MCF 10A (cell line): ENCODE measurements at regions not wholly inside any gene's neighbourhood (a gene's known extent, or its start where the extent isn't known, plus 50 kb on each side); places are given as distances from the start of the nearest gene placed in this dataset.

Source experiments
- BruUV-seq: library from RNA; stranded (reverse); fragments of 400-500 nt; replicated peaks from 2 replicates; lab custom pipeline; 2021; lab: Mats Ljungman, UMichigan
- CTCF ChIA-PET: fragments of 300-600 bp; sonication (Branson Sonifier 250); formaldehyde crosslinking; extraction: SDS; loops from one replicate; lab custom pipeline; 2021; ENCODE audit warnings: antibody characterized with exemption, inconsistent platforms; lab: Yijun Ruan, JAX
- POLR2A ChIA-PET: fragments of 300-600, 350-650 bp; sonication (Branson Sonifier 250); formaldehyde crosslinking; extraction: SDS; loops from one replicate; lab custom pipeline; 2020; ENCODE audit warnings: antibody characterized with exemption, inconsistent platforms; lab: Yijun Ruan, JAX
- DNase-seq: peaks from one replicate; pipeline ENCODE4 v3.0.0-alpha.2; 2018; ENCODE audit not compliant: unreplicated experiment
- H3K27ac Mint-ChIP-seq: one replicate; pipeline ENCODE4 v1.8.0; 2022; ENCODE audit warnings: mild to moderate bottlenecking, low read depth, mixed read lengths; ENCODE audit not compliant: unreplicated experiment
- H3K27me3 Mint-ChIP-seq: one replicate; pipeline ENCODE4 v1.8.0; 2022; ENCODE audit warnings: mixed read lengths; ENCODE audit not compliant: insufficient read depth, unreplicated experiment
- H3K36me3 Mint-ChIP-seq: one replicate; pipeline ENCODE4 v1.8.0; 2022; ENCODE audit warnings: mild to moderate bottlenecking, moderate library complexity, mixed read lengths; ENCODE audit not compliant: insufficient read depth, unreplicated experiment
- H3K4me1 Mint-ChIP-seq: one replicate; pipeline ENCODE4 v1.8.0; 2022; ENCODE audit warnings: mixed read lengths; ENCODE audit not compliant: insufficient read depth, unreplicated experiment
- H3K4me3 Mint-ChIP-seq: one replicate; pipeline ENCODE4 v1.8.0; 2022; ENCODE audit warnings: mild to moderate bottlenecking, moderate library complexity, mixed read lengths; ENCODE audit not compliant: unreplicated experiment
- H3K9me3 Mint-ChIP-seq: one replicate; pipeline ENCODE4 v1.8.0; 2022; ENCODE audit warnings: mixed read lengths; ENCODE audit not compliant: unreplicated experiment
- intact Hi-C: fragments of 100-400 bp; cut with micrococcal nuclease; formaldehyde crosslinking; loops from 2 replicates; pipeline ENCODE4 v1.14.1; 2022
- TF ChIP-seq, protein P1 (sequence below): fragments of 200-600 bp; IDR thresholded peaks from one replicate; pipeline ENCODE4 v1.8.0; 2022; ENCODE audit warnings: antibody characterized with exemption, mild to moderate bottlenecking; ENCODE audit not compliant: unreplicated experiment

DNA sequence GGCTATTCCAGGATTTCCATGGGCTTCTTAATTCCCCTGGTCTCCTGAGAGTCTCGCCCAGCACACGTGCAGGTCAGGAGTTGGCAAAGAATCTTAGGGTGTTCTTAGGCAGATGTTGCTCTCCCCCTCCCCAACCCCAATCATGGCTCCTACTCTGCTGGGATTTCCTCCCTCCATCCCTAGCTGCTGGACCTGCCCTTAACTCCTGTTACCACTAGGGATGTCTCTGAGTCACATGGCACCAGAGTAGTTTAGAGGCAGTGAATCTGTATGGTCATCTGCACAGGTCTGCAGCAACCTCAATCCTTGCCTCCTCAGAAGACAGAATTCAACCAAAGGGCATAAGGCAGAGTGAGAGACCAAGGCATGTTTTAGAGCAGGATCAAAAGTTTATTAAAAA lies 51.8 kb upstream of the CHST3 start:
- intact Hi-C loops, result no loop called here
- Mint-ChIP-seq H3K27me3 (no peaks in the 10 kb centered on the region), H3K4me1 (no peaks in the 10 kb centered on the region), H3K36me3 (no peaks in the 10 kb centered on the region), H3K27ac (no peak overlapping the region), H3K4me3 (no peak overlapping the region), H3K9me3 (no peaks in the 10 kb centered on the region)
- no peak for DNase-seq
- no TSS peak for BruUV-seq
- TF ChIP-seq, protein P1, sequence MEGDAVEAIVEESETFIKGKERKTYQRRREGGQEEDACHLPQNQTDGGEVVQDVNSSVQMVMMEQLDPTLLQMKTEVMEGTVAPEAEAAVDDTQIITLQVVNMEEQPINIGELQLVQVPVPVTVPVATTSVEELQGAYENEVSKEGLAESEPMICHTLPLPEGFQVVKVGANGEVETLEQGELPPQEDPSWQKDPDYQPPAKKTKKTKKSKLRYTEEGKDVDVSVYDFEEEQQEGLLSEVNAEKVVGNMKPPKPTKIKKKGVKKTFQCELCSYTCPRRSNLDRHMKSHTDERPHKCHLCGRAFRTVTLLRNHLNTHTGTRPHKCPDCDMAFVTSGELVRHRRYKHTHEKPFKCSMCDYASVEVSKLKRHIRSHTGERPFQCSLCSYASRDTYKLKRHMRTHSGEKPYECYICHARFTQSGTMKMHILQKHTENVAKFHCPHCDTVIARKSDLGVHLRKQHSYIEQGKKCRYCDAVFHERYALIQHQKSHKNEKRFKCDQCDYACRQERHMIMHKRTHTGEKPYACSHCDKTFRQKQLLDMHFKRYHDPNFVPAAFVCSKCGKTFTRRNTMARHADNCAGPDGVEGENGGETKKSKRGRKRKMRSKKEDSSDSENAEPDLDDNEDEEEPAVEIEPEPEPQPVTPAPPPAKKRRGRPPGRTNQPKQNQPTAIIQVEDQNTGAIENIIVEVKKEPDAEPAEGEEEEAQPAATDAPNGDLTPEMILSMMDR, result no peak
- ChIA-PET CTCF (interaction anchor here (1.1 kb wide), 1 partner anchor 16 kb away, joined by 3 read pairs; no protein-coding TSS in a partner anchor), POLR2A (no interaction called here)

DNA sequence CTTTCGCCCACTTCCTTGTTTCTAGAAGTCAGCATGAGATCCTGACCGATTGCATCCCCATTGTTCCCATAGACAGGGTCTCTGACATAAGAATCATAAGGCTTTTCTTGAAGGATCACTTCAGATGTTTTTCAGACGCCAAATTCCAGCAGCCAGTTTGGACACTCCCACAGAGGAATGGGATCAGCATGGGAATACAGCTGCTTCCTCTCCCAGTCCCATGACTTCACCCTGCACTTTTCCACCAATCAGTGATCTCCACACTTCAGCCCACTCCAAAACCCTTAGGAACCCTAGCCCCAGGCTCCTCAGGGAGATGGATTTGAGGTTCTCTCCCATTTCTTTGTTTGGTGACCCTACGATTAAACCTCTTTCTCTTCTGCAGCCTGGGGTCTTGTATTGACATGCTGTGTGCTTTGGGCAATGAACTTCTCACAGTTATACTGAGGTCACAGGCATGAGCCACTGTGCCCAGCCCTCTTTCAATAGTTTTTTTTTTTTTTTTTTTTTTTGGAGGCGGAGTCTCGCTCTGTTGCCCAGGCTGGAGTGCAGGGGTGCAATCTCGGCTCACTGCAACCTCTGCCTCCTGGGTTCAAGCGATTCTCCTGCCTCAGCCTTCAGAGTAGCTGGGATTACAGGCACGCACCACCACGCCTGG lies 52.8 kb upstream of the CHST3 start:
- no peak overlapping the region for H3K4me3 Mint-ChIP-seq
- CTCF ChIA-PET, result no interaction called here
- H3K27ac Mint-ChIP-seq, result no peak overlapping the region
- TF ChIP-seq, protein P1, result no peak
- H3K27me3 Mint-ChIP-seq, result no peaks in the 10 kb centered on the region
- no peaks in the 10 kb centered on the region for H3K36me3 Mint-ChIP-seq
- no TSS peak for BruUV-seq
- no peak for DNase-seq
- intact Hi-C loops, result no loop called here
- POLR2A ChIA-PET, result no interaction called here
- no peaks in the 10 kb centered on the region for H3K4me1 Mint-ChIP-seq
- H3K9me3 Mint-ChIP-seq, result no peaks in the 10 kb centered on the region

DNA sequence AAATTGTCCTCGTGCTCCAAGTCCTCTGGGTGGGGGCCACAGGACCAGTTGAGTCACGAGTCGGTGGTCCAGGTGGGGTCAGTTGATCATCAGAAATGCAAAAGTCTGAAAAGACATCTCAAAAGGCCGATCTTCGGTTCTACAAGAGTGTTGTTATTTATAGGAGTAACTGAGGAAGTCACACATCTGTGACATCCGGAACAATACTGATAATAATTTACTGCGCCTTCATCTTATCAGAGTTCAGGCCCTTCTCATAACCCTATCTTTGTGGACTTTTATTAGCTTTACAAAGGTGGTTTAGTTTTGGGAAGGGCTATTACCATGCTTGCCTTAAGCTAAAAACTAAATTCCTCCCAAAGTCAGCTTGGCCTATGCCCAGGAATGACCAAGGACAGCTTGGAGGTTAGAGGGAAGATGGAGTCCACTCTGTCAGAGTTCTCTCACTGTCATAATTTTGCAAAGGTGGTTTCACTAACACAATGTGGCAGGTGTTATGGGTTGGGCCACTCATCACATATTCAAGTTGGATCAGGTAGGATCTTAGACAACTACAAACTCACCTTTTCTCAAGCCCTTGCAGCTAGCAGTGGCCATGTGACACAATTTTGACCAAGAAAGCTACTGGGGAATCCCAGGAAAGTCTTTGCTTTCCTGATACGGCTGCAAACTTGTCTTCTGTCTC lies 54.7 kb upstream of the CHST3 start:
- Mint-ChIP-seq H3K27ac (no peak overlapping the region), H3K4me1 (no peaks in the 10 kb centered on the region), H3K9me3 (no peaks in the 10 kb centered on the region), H3K27me3 (no peaks in the 10 kb centered on the region), H3K4me3 (no peak overlapping the region), H3K36me3 (no peaks in the 10 kb centered on the region)
- intact Hi-C loops, result no loop called here
- ChIA-PET CTCF (interaction anchor here (2.0 kb wide), 1 partner anchor 13 kb away, joined by 10 read pairs; no protein-coding TSS in a partner anchor), POLR2A (no interaction called here)
- no peak for DNase-seq
- no TSS peak for BruUV-seq
- TF ChIP-seq, protein P1, result no peak

DNA sequence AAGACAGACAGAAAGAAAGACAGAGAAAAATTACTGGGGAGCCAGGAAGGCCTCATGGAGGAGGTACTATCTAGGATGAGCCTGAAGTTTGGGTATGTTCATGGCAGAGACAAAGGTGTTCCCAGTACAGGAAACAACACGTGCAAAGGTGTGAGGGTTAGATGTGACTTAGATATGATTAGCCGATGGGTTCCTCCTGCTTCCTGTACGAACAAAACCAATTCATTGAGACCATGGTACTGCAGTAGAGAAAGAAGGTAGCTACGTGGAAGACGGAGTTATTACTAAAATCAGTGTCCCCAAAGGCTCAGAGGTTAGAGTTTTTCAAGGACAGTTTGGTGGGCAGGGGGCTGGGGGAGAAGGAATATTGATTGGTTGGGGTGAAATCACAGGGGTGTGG lies 55.2 kb upstream of the CHST3 start:
- TF ChIP-seq, protein P1, result no peak
- intact Hi-C loops, result no loop called here
- Mint-ChIP-seq H3K4me1 (no peaks in the 10 kb centered on the region), H3K27me3 (no peaks in the 10 kb centered on the region), H3K4me3 (no peak overlapping the region), H3K9me3 (no peaks in the 10 kb centered on the region), H3K36me3 (no peaks in the 10 kb centered on the region), H3K27ac (no peak overlapping the region)
- ChIA-PET CTCF (interaction anchor here (2.0 kb wide), 1 partner anchor 12 kb away, joined by 10 read pairs; no protein-coding TSS in a partner anchor), POLR2A (no interaction called here)
- no TSS peak for BruUV-seq
- DNase-seq, result no peak
